PC-3 (cell line): ENCODE measurements at regions not wholly inside any gene's neighbourhood (a gene's known extent, or its start where the extent isn't known, plus 50 kb on each side); places are given as distances from the start of the nearest gene placed in this dataset.

Experiments used
- ATAC-seq: fragments of 200-7000 bp; cut with Tn5 transposase; 2 replicates; pipeline ENCODE4 v1.9.1; 2020; ENCODE audit warnings: mild to moderate bottlenecking, moderate library complexity
- BruUV-seq: library from RNA; stranded (reverse); fragments of 400-500 nt; replicated peaks from 2 replicates; lab custom pipeline; 2021; lab: Mats Ljungman, UMichigan
- CTCF ChIA-PET: fragments of 300-600 bp; sonication (Branson Sonifier 250); formaldehyde crosslinking; loops from one replicate; lab custom pipeline; 2022; ENCODE audit warnings: antibody characterized with exemption; lab: Charles Lee
- POLR2A ChIA-PET: fragments of 300-600 bp; sonication (Branson Sonifier 250); formaldehyde crosslinking; loops from one replicate; lab custom pipeline; 2022; ENCODE audit warnings: antibody characterized with exemption; ENCODE audit not compliant: unreplicated experiment; lab: Charles Lee
- DNase-seq: peaks from one replicate; pipeline ENCODE4 v3.0.0-alpha.2; 2015
- H2AFZ ChIP-seq: fragments of 300-600 bp; sonication (generic); 2 replicates; pipeline ENCODE4 v1.6.0; 2016; ENCODE audit warnings: antibody characterized with exemption, low read length
- H3F3A ChIP-seq: fragments of 300-600 bp; sonication (generic); one replicate; pipeline ENCODE4 v1.6.0; 2017; ENCODE audit warnings: antibody characterized with exemption, low read length, control low read depth, mild to moderate bottlenecking; ENCODE audit not compliant: unreplicated experiment
- H3K27ac ChIP-seq: fragments of 300-600 bp; sonication (generic); 2 replicates; pipeline ENCODE4 v1.5.1; 2016; ENCODE audit warnings: mild to moderate bottlenecking, low read length
- H3K27me3 ChIP-seq: fragments of 300-600 bp; sonication (generic); 2 replicates; pipeline ENCODE4 v1.6.1; 2016; ENCODE audit warnings: low read length, mixed read lengths
- H3K36me3 ChIP-seq: fragments of 300-600 bp; sonication (generic); 2 replicates; pipeline ENCODE4 v1.6.1; 2016; ENCODE audit warnings: low read depth, mixed run types, low read length, mixed read lengths
- H3K4me1 ChIP-seq: fragments of 300-600 bp; sonication (generic); 2 replicates; pipeline ENCODE4 v1.5.1; 2016; ENCODE audit warnings: low read length; ENCODE audit not compliant: insufficient read depth
- H3K4me2 ChIP-seq: fragments of 300-600 bp; sonication (generic); 2 replicates; pipeline ENCODE4 v1.6.0; 2016; ENCODE audit warnings: low read length
- H3K4me3 ChIP-seq: fragments of 300-600 bp; sonication (generic); 2 replicates; pipeline ENCODE4 v1.5.1; 2016; ENCODE audit warnings: mild to moderate bottlenecking, low read length, mixed read lengths
- H3K79me2 ChIP-seq: fragments of 300-600 bp; sonication (generic); 2 replicates; pipeline ENCODE4 v1.6.1; 2017; ENCODE audit warnings: low read length, mixed read lengths
- H3K9ac ChIP-seq: fragments of 300-600 bp; sonication (generic); 2 replicates; pipeline ENCODE4 v1.6.0; 2016; ENCODE audit warnings: mild to moderate bottlenecking, low read length
- H3K9me2 ChIP-seq: fragments of 300-600 bp; sonication (generic); replicated peaks from 2 replicates; pipeline ENCODE4 v1.6.1; 2016; ENCODE audit warnings: mixed run types, low read length, mixed read lengths
- H3K9me3 ChIP-seq: fragments of 300-600 bp; sonication (generic); 2 replicates; pipeline ENCODE4 v1.6.1; 2016; ENCODE audit warnings: low read length, mixed read lengths
- H4K20me1 ChIP-seq: fragments of 300-600 bp; sonication (generic); 2 replicates; pipeline ENCODE4 v1.6.1; 2016; ENCODE audit warnings: low read length, mixed read lengths
- CTCF ChIP-seq: fragments of 300-600 bp; sonication (generic); conservative IDR thresholded peaks from 2 replicates; pipeline ENCODE4 v1.5.1; 2017; ENCODE audit warnings: antibody characterized with exemption, low read depth, mild to moderate bottlenecking, low read length
- EZH2 ChIP-seq: fragments of 300-600 bp; sonication (generic); IDR thresholded peaks from one replicate; pipeline ENCODE4 v1.6.1; 2017; ENCODE audit warnings: antibody characterized with exemption, mild to moderate bottlenecking, low read length; ENCODE audit not compliant: unreplicated experiment
- EZH2phosphoT487 ChIP-seq: fragments of 300-600 bp; sonication (generic); IDR thresholded peaks from 2 replicates; pipeline ENCODE4 v1.6.1; 2018; ENCODE audit warnings: mild to moderate bottlenecking, antibody characterized with exemption, low read length, borderline replicate concordance
- intact Hi-C: fragments of 100-400 bp; cut with micrococcal nuclease; formaldehyde crosslinking; loops from 2 replicates; pipeline ENCODE4 v1.9.0; 2023

- no peaks in the 10 kb centered on the region for H4K20me1 ChIP-seq
- H3K36me3 ChIP-seq: no peaks in the 10 kb centered on the region
- ChIA-PET CTCF (no interaction called here), POLR2A (no interaction called here)
- H3K27ac ChIP-seq: no peak overlapping the region
- no peaks in the 10 kb centered on the region for H3K9me2 ChIP-seq
- H3K9ac ChIP-seq: no peak overlapping the region
- no peaks in the 10 kb centered on the region for H3K79me2 ChIP-seq
- TF ChIP-seq EZH2 (no peak), EZH2phosphoT487 (no peak), CTCF (no peak)
- H3K27me3 ChIP-seq: no peaks in the 10 kb centered on the region
- H3K4me2 ChIP-seq: no peak overlapping the region
- no peak for DNase-seq
- no peak overlapping the region for H2AFZ ChIP-seq
- H3K4me3 ChIP-seq: no peak overlapping the region
- no peaks in the 10 kb centered on the region for H3K9me3 ChIP-seq
- H3F3A ChIP-seq: no peaks in the 10 kb centered on the region
- ATAC-seq: no peak
- H3K4me1 ChIP-seq: no peaks in the 10 kb centered on the region
- BruUV-seq: no TSS peak
- intact Hi-C loops: no loop called here
Observed at GRCh38 chr16:26756633-26757032, 310.1 kb upstream of the C16orf82 start.

GRCh38 chr16:26762594-26762993, 304.1 kb upstream of the C16orf82 start:
- Histone ChIP-seq H3K27me3 (no peaks in the 10 kb centered on the region), H3K79me2 (no peaks in the 10 kb centered on the region), H3K36me3 (no peaks in the 10 kb centered on the region), H3K9me2 (no peaks in the 10 kb centered on the region), H3K4me1 (no peaks in the 10 kb centered on the region), H2AFZ (no peak overlapping the region), H3K4me3 (no peak overlapping the region), H3K9ac (no peak overlapping the region), H3K27ac (no peak overlapping the region), H3K4me2 (no peak overlapping the region), H3F3A (no peaks in the 10 kb centered on the region), H4K20me1 (no peaks in the 10 kb centered on the region), H3K9me3 (no peaks in the 10 kb centered on the region)
- no TSS peak for BruUV-seq
- CTCF ChIA-PET: no interaction called here
- no peak for DNase-seq
- ATAC-seq: no peak
- no peak for TF ChIP-seq CTCF
- TF ChIP-seq EZH2phosphoT487: no peak
- TF ChIP-seq EZH2: no peak
- intact Hi-C loops: no loop called here
- POLR2A ChIA-PET: no interaction called here

GRCh38 chr16:26765087-26765486, 301.6 kb upstream of the C16orf82 start:
- no peak overlapping the region for H3K4me3 ChIP-seq
- H4K20me1 ChIP-seq: no peaks in the 10 kb centered on the region
- H3K27me3 ChIP-seq: no peaks in the 10 kb centered on the region
- no TSS peak for BruUV-seq
- ATAC-seq (no peak), DNase-seq (no peak)
- no peaks in the 10 kb centered on the region for H3K9me3 ChIP-seq
- no peak overlapping the region for H3K27ac ChIP-seq
- TF ChIP-seq EZH2phosphoT487 (no peak), CTCF (0 out of 2 replicates have a peak, but pooled peaks have one; percentile 18)
- intact Hi-C loops: no loop called here
- no peak overlapping the region for H3K4me2 ChIP-seq
- H2AFZ ChIP-seq: no peak overlapping the region
- H3K36me3 ChIP-seq: no peaks in the 10 kb centered on the region
- H3F3A ChIP-seq: no peaks in the 10 kb centered on the region
- CTCF ChIA-PET: no interaction called here
- H3K79me2 ChIP-seq: no peaks in the 10 kb centered on the region
- H3K4me1 ChIP-seq: no peaks in the 10 kb centered on the region
- H3K9ac ChIP-seq: no peak overlapping the region
- H3K9me2 ChIP-seq: no peaks in the 10 kb centered on the region
- POLR2A ChIA-PET: no interaction called here
